Stimulated activated CD8-positive, alpha-beta memory T cell treated with anti-CD3 and anti-CD28 coated beads, Interleukin-15, amount 100 ng/mL, for 48 hours (primary cell): ENCODE measurements at regions not wholly inside any gene's neighbourhood (a gene's known extent, or its start where the extent isn't known, plus 50 kb on each side); places are given as distances from the start of the nearest gene placed in this dataset.

ENCODE experiments used
- DNase-seq, 2 donors: peaks; one replicate each; pipeline ENCODE4 v3.0.0-alpha.2; 2020; ENCODE audit warnings: low read depth in 2 of 2

- no peak for DNase-seq
Observed at GRCh38 chr18:75809151-75809925, 381.8 kb upstream of the SMIM21 start.

GRCh38 chr18:75805265-75805664 is 377.8 kb upstream of the SMIM21 start:
- no peak for DNase-seq

GRCh38 chr18:75802681-75803080 is 375.2 kb upstream of the SMIM21 start:
- no peak for DNase-seq

- DNase-seq: no peak
Observed at GRCh38 chr18:75801178-75801577, 373.7 kb upstream of the SMIM21 start.

- no peak for DNase-seq
Observed at GRCh38 chr18:75800331-75800648, 372.8 kb upstream of the SMIM21 start.

- no peak for DNase-seq
Observed at GRCh38 chr18:75799449-75800330, 372.2 kb upstream of the SMIM21 start.

GRCh38 chr18:75797046-75797445 is 369.5 kb upstream of the SMIM21 start:
- no peak for DNase-seq

- no peak for DNase-seq
Observed at GRCh38 chr18:75790796-75791195, 363.3 kb upstream of the SMIM21 start.

- no peak for DNase-seq
Observed at GRCh38 chr18:75790111-75790510, 362.6 kb upstream of the SMIM21 start.

- DNase-seq: no peak
Observed at GRCh38 chr18:75785834-75786233, 358.3 kb upstream of the SMIM21 start.

GRCh38 chr18:75785206-75785605 is 357.7 kb upstream of the SMIM21 start:
- DNase-seq: no peak

GRCh38 chr18:75784390-75784789 is 356.9 kb upstream of the SMIM21 start:
- no peak for DNase-seq

GRCh38 chr18:75783566-75784281 is 356.2 kb upstream of the SMIM21 start:
- DNase-seq: no peak

GRCh38 chr18:75782826-75783225 is 355.3 kb upstream of the SMIM21 start:
- no peak for DNase-seq

- no peak for DNase-seq
Observed at GRCh38 chr18:75782204-75782603, 354.7 kb upstream of the SMIM21 start.

- no peak for DNase-seq
Observed at GRCh38 chr18:75779910-75780309, 352.4 kb upstream of the SMIM21 start.

- no peak for DNase-seq
Observed at GRCh38 chr18:75779450-75779849, 351.9 kb upstream of the SMIM21 start.

- no peak for DNase-seq
Observed at GRCh38 chr18:75777630-75778029, 350.1 kb upstream of the SMIM21 start.

GRCh38 chr18:75775121-75775520 is 347.6 kb upstream of the SMIM21 start:
- DNase-seq: no peak

GRCh38 chr18:75773618-75774017 is 346.1 kb upstream of the SMIM21 start:
- DNase-seq: no peak

GRCh38 chr18:75762758-75763157 is 335.3 kb upstream of the SMIM21 start:
- DNase-seq: no peak

GRCh38 chr18:75760208-75760607 is 332.7 kb upstream of the SMIM21 start:
- no peak for DNase-seq

GRCh38 chr18:75757951-75758350 is 330.4 kb upstream of the SMIM21 start:
- DNase-seq: no peak
